ENCODE measurements at regions not wholly inside any gene's neighbourhood (a gene's known extent, or its start where the extent isn't known, plus 50 kb on each side); places are given as distances from the start of the nearest gene placed in this dataset.

GRCh38 chr19:30648866-30649862, 277.0 kb downstream of the ZNF536 start:
- no peak for DNase-seq

DNA sequence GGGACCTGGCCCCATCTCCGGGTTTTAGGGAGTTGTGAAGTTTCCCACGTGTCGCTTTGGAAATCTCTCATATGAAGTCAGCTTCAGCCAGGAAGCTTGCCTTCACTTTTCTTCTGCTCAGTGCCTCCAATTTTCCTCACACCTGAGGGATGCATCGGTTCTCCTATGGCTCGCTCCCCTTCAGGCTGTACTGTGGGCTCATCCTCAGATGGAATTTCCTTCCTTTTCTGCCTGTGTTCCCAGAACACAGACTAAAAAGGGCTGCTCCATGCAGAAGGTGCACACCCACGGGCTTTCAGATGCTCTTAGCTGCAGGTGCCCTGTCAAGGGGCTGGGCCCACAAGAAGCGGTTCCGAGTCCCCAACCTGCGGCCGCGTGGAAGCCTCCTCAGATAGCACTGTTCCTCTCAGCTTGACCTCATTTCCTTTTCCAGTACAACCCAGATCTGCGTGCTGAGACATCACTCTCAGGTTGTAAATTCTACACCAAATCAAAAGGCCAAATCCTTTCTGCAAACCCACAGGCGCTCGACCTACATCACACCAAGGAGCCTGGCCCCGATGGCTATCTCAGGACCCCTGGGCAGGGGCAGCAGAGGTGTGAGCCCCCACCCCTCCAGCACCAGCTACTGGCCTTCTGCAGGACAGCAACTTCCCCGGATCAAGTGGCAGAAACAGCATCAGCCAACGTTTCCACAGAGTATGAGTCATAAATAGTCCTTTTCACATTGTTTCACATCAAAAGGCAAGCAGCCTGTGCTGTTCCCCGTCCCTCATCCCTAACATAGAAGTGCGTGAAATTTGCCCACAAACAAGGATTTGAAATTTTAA, 275.9 kb downstream of the ZNF536 start:
- DNase-seq: no peak

DNA sequence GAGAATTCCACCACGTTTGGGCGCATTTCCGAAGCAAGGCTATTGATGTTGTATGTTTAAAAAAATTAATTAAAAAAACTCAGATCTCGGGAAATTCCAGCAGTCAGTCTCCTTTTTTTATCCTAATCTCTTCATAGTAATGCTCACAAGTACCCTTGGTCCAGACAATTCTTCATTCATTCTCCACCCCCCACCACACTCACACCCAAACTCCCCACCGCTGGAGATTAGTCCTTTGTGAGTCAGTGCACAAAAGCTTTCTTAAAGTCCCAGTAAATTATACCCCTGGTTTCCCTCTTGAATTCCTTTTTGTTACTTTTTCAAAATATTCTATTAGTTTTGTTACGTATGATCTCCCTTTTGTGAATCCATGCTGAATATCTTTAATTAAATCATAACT, 274.6 kb downstream of the ZNF536 start:
- no peak for DNase-seq

DNA sequence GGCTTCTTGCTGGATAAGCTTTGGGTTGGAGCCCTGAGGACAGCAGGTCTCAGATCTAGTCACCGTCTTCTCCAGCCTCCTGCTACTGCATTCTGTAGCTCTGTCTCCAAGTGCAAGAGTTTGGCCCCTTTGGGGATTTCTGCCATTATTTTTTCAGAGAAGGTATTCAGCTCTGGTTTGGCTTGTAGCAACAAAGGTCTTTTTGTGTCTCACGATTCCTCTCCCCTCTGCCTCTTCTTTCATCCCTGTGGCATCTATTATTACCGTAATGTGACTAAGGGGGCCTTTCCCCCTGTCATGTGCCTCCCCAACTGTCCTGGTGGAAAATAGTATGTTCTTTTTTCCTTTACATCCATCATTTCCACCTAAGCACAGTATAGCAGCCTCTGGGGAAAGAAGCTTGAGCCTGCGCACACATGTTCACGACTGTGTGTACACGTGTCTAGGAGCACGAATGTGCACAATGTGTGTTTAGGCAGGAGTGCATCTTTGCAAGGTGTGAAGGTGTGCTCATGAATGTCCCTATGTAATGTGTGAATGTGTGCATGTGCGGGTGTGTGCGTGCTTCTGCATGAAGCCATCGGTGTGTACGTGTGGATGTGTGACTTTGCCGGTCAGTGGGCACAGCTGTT, 273.9 kb downstream of the ZNF536 start:
- no peak for DNase-seq

- no peak for DNase-seq
Measured at GRCh38 chr19:30640252-30640965, 268.2 kb downstream of the ZNF536 start.

GRCh38 chr19:30638889-30639288, 266.7 kb downstream of the ZNF536 start:
- DNase-seq: no peak

GRCh38 chr19:30637926-30638325, 265.7 kb downstream of the ZNF536 start:
- no peak for DNase-seq

GRCh38 chr19:30634996-30635975, 263.1 kb downstream of the ZNF536 start:
- DNase-seq: no peak

DNA sequence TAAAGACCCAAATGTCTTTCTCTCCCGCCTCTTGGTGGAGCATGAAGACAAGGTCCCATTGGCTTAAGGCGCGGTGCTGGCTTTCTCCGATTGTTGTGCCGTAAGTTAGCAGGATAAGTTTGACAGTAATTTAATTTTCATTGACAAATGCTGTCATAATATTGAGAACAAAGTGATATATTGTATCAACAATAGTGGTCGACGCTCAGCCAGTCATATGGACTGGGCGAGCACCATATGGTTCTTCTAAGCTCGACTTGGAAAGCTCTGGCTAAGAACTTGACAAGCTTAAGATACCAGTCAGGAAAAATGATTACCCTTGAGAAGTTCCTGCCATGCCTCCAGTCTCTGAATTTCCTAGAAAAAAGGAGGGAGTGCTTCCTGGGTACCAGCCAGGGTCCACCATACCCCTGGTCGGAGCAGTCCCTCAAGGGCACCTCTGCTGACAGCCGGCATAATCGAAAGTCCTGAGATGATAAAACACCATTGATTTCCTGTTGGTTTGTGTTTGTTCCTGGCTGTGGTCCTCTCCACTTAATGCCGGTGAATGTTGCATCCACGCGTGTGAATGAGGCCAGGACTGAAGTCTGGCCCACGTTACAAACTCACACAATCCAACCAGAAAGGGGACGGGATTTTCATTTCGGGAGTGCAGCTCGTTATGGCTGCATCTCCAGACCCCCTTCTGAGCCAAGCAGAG, 262.1 kb downstream of the ZNF536 start:
- no peak for DNase-seq

- DNase-seq: no peak
Measured at GRCh38 chr19:30631033-30631370, 258.8 kb downstream of the ZNF536 start.

DNA sequence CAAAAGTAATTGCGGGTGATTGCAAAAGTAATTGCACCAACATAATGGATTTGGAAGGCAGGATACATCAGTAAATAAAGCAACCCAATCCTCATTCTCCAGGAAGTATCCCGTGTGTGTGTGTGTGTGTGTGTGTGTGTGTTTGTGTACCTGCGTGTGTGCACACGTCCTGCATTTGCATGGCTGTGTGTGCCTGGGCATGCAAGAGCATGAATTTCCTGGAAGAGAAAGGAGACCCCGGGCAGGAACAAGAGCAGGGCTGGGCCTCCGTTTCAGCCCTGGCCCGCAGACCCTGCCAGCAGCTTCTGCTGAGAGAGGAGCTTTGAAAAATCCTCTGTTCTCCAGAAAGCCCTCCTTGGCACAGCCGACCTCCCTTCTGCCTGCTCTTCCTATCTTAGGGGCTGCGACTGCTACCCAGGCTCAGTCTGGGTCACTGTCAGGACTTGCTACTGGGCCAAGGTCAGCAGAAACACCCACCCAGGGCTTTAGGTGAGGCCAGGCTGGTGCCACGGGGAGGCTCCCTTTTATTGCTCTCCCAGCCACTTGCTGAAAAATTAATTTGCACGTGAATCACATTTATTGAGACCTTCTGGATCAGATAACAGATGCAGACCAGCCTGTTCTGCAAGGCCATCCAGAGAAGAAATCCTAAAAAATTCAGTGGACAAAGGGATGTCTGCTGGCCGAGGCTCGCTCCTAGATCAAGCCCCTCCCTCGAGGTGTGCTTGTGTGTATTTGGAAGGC, 258.3 kb downstream of the ZNF536 start:
- no peak for DNase-seq

DNA sequence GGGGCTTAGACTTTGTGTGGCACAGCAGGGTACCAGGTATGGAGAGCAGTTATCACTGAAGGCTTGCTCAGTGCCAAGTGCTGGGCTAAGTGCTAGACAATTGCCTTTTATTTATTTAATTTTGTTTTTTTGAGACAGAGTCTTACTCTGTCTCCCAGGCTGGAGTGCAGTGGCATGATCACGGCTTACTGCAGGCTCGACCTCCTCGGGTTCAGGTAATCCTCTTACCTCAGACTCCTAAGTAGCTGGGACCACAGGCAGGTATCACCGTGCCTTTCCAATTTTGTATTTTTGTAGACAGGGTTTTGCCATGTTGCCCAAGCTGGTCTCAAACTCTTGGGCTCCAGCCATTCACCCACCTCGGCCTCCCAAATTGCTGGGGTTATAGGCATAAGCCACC, 256.9 kb downstream of the ZNF536 start:
- no peak for DNase-seq

DNA sequence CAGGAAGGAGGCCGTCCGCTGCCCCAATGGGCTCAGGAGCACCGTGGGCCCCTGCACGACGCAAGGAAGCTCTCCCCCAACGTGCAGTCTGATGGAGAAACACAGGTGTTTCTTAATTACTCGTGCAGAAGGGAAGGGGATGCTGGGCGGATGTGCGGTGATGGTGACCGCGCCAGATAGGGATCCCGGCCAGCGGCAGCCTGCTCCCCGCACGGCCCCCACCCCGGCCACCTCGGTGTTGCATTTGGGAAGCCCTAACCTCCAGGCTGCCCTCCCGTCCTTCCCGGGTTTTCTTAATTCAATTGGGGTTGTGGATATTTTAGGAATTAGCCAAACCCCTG, 254.4 kb downstream of the ZNF536 start:
- no peak for DNase-seq

DNA sequence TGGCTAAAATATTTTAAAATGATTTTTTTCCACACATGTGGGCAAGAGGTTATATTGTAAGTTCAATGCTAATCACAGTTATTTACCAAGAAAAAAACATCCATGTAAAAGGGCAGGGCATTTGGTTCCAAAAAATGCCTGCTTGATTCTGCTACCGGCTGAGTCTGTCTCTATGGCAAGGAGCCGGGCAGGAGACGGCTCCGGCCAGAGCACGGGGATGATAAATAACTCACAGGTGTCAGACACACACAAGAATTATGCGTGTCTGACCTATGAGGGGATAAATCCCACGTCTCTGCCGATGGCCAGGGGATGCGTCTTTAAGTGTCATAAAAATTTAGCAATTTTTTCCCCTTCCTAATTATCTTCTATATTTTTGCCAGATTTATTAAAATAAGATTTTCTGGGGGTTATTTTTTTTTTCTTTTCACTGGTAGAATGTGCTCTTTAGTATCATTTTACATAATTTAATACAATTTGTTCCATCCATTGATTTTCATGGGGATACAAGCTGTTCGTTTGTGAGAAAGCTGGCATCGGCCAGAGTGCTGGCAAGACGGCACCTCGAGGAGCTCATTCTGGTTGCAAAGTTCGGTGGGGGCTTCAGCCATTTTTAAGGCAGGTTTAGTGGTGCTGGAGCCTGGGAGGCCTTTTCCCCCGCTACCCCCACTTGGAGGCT, 253.9 kb downstream of the ZNF536 start:
- no peak for DNase-seq

DNA sequence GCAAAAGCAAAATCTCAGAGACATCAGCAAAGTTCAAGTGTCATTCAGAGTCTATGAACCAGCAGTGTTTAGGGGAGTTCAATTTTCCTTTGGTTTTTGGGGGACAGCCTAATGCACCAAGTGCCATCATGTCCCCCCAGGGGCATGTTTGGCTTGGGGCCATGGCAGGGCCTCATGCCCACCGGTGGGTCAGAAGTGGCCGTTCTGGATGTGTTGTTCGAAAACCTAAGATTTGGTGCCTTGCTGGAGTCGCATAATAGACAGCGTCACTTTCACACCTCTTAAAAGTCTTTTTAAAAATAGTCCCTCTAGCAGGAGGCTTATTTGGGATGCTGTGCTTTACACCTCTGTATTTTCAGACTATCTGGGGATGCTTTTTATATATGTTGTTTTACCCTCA, 250.1 kb downstream of the ZNF536 start:
- DNase-seq: no peak

DNA sequence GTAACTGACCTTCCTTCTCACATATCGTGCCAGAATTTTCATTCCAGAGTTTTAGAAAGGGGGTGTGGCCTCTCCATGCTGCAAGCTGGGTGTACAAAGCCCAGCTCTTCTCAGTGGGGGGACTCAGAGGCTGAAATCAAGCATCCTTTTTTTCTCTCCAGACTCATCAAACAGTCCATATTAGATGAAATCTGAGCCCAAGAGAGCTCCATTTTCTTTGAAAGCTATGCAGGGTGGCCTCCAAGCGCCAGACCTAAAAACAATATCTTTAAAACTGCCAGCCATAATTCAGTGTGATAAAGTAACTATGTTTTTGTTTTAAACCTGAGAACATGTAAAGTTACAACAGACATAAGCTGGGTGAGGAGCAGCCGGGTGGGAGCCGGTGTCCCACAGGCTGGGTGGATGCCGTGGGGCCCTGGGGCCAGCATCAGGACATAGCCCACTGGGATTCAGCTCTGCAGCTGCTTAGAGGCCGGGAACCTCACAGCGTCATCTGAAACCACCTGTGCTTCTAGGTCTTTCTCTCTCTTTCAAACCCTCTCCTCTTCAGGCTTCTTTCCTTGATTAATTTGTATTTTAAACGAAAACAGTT, 249.2 kb downstream of the ZNF536 start:
- no peak for DNase-seq

- no peak for DNase-seq
Measured at GRCh38 chr19:30620354-30620753, 248.2 kb downstream of the ZNF536 start.

- DNase-seq: no peak
Measured at GRCh38 chr19:30609656-30610270, 237.6 kb downstream of the ZNF536 start.

DNA sequence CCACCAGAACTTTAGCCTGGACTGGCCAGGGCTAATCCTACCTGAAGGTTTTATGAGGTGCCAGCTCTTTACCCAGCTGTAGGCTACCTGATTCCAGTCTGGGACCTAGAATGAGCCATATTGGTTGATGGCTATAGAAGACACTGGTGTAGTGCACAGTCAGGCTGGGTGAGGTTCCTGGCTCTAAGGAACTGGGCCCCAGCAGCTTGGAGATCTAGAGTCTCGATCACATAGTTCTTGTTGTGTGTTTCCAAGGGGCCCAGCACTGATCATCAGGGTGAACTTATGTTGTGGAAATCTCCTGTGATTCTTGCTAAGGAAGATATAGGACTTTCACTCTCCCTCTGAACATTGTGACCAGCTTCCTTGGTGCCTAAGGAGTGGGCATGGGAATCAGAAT, 236.3 kb downstream of the ZNF536 start:
- DNase-seq: no peak
